ENCODE measurements at regions not wholly inside any gene's neighbourhood (a gene's known extent, or its start where the extent isn't known, plus 50 kb on each side); places are given as distances from the start of the nearest gene placed in this dataset.

DNA sequence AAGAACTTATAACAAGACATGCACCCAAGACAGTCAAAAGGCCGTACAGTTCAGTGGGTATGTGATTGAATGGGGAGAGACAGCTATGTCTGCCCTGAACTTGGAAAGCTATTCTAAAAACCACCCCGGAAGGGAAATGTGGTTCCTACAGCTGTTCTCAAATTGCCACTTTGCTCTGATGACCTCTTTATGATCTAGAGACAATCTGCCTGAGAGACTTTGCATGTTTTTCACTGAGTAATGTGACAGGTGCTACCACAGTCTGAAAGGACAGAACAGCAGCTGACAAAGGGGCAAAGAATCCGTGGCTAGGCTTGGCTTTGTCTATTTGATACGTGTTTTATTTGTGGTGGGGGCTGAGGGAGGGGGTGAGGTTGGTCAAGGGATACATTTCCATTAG lies 148.3 kb upstream of the NPHP3 start:
- H3K4me3 ChIP-seq (ENCODE audit: low read depth in 2 of 2, low read length in 2 of 2), result no peak overlapping the region
- POLR2A ChIA-PET, result no interaction called here

GRCh38 chr3:132867956-132868355 lies 145.7 kb upstream of the NPHP3 start:
- no peak overlapping the region for H3K27ac ChIP-seq (ENCODE audit: low read length)
- no peaks in the 10 kb centered on the region for H3K9me3 ChIP-seq (ENCODE audit: control insufficient read depth, insufficient read depth, low read depth, low read length)
- no peak for DNase-seq (ENCODE audit: low read depth, low spot score)
- no TSS peak for BruUV-seq (replicated peaks)
- H3K36me3 ChIP-seq (ENCODE audit: control insufficient read depth, insufficient read depth, low read length), result no peaks in the 10 kb centered on the region
- no peak overlapping the region for H3K4me3 ChIP-seq (ENCODE audit: low read depth in 2 of 2, low read length in 2 of 2)
- intact Hi-C loops (cut with micrococcal nuclease; ENCODE audit: unreplicated experiment) (no loop called here), in situ Hi-C loops (cut with HindIII; ENCODE audit: low pct_unique_long_range_greater_than_20kb, low sequenced_read_pairs) (no loop called here)
- no peaks in the 10 kb centered on the region for H3K4me1 ChIP-seq (ENCODE audit: control insufficient read depth, insufficient read depth, low read length)
- peaks cover 6% of the 10 kb centered on the region; the same call in 1 of the 2 replicates for H3K27me3 ChIP-seq (ENCODE audit: control insufficient read depth, insufficient read depth, low read length)
- TF ChIP-seq TCF7L2 (IDR thresholded peaks at IDR 0.05; ENCODE audit: low read depth, low read length) (no peak), REST (IDR thresholded peaks at IDR 0.05; ENCODE audit: insufficient read depth in 1 of 2, low read depth in 2 of 2, low read length in 1 of 2) (no peak), SIN3A (IDR thresholded peaks at IDR 0.05; ENCODE audit: borderline replicate concordance, insufficient read depth, low read depth, low read length) (no peak), CTCF (IDR thresholded peaks at IDR 0.05) (no peak), POLR2AphosphoS5 (IDR thresholded peaks at IDR 0.05; ENCODE audit: low read depth, low read length) (no peak)
- ChIA-PET POLR2A (no interaction called here), CTCF (interaction anchor here (0.8 kb wide), 1 partner anchor 28 kb away, joined by 3 read pairs; no protein-coding TSS in a partner anchor)
- no peak for ATAC-seq

More for the DNA sequence above, 148.3 kb upstream of the NPHP3 start:
- Histone ChIP-seq H3K27me3 (ENCODE audit: control insufficient read depth, insufficient read depth, low read length) (peaks cover 11% of the 10 kb centered on the region; the same call in 1 of the 2 replicates), H3K36me3 (ENCODE audit: control insufficient read depth, insufficient read depth, low read length) (no peaks in the 10 kb centered on the region), H3K4me1 (ENCODE audit: control insufficient read depth, insufficient read depth, low read length) (no peaks in the 10 kb centered on the region), H3K9me3 (ENCODE audit: control insufficient read depth, insufficient read depth, low read depth, low read length) (no peaks in the 10 kb centered on the region), H3K27ac (ENCODE audit: low read length) (no peak overlapping the region)
- DNase-seq (ENCODE audit: low read depth, low spot score), result no peak
- in situ Hi-C loops (cut with HindIII; ENCODE audit: low pct_unique_long_range_greater_than_20kb, low sequenced_read_pairs), result no loop called here
- ATAC-seq, result no peak
- CTCF ChIA-PET, result interaction anchor here (0.6 kb wide), 1 partner anchor 501 kb away, joined by 9 read pairs; no protein-coding TSS in a partner anchor
- TF ChIP-seq TCF7L2 (IDR thresholded peaks at IDR 0.05; ENCODE audit: low read depth, low read length), result no peak
- BruUV-seq (replicated peaks), result no TSS peak
- intact Hi-C loops (cut with micrococcal nuclease; ENCODE audit: unreplicated experiment), result no loop called here

DNA sequence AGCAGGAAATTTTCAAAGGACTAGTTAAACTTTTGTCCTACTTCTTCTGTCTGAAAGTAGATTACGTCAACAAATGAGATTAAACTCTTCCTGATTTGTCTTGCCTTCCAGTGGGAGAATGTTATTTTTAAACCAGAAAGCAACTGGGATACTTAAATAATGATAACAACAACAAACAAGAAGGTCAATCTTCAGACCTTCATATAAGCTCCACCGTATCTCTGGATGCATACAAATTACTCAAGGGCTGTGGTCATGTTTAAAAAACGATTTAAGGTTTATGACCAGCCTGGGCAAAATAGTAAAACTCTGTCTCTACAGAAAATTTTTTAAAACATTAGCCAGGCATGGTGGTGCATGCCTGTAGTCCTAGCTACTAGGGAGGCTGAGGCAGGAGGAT lies 145.3 kb upstream of the NPHP3 start:
- Histone ChIP-seq H3K27ac (ENCODE audit: low read length) (no peak overlapping the region), H3K27me3 (ENCODE audit: control insufficient read depth, insufficient read depth, low read length) (peaks cover 6% of the 10 kb centered on the region; the same call in 1 of the 2 replicates), H3K9me3 (ENCODE audit: control insufficient read depth, insufficient read depth, low read depth, low read length) (no peaks in the 10 kb centered on the region), H3K36me3 (ENCODE audit: control insufficient read depth, insufficient read depth, low read length) (no peaks in the 10 kb centered on the region), H3K4me3 (ENCODE audit: low read depth in 2 of 2, low read length in 2 of 2) (no peak overlapping the region), H3K4me1 (ENCODE audit: control insufficient read depth, insufficient read depth, low read length) (no peaks in the 10 kb centered on the region)
- no peak for DNase-seq (ENCODE audit: low read depth, low spot score)
- ChIA-PET POLR2A (no interaction called here), CTCF (interaction anchor here (0.8 kb wide), 1 partner anchor 28 kb away, joined by 3 read pairs; no protein-coding TSS in a partner anchor)
- in situ Hi-C loops (cut with HindIII; ENCODE audit: low pct_unique_long_range_greater_than_20kb, low sequenced_read_pairs) (no loop called here), intact Hi-C loops (cut with micrococcal nuclease; ENCODE audit: unreplicated experiment) (no loop called here)
- TF ChIP-seq SIN3A (IDR thresholded peaks at IDR 0.05; ENCODE audit: borderline replicate concordance, insufficient read depth, low read depth, low read length), result no peak
- no peak for TF ChIP-seq REST (IDR thresholded peaks at IDR 0.05; ENCODE audit: insufficient read depth in 1 of 2, low read depth in 2 of 2, low read length in 1 of 2)
- no peak for TF ChIP-seq CTCF (IDR thresholded peaks at IDR 0.05)
- no peak for TF ChIP-seq TCF7L2 (IDR thresholded peaks at IDR 0.05; ENCODE audit: low read depth, low read length)
- TF ChIP-seq POLR2AphosphoS5 (IDR thresholded peaks at IDR 0.05; ENCODE audit: low read depth, low read length), result no peak
- no peak for ATAC-seq
- BruUV-seq (replicated peaks), result no TSS peak

Data from Panc1 (cell line).